ENCODE measurements at regions not wholly inside any gene's neighbourhood (a gene's known extent, or its start where the extent isn't known, plus 50 kb on each side); places are given as distances from the start of the nearest gene placed in this dataset.

DNA sequence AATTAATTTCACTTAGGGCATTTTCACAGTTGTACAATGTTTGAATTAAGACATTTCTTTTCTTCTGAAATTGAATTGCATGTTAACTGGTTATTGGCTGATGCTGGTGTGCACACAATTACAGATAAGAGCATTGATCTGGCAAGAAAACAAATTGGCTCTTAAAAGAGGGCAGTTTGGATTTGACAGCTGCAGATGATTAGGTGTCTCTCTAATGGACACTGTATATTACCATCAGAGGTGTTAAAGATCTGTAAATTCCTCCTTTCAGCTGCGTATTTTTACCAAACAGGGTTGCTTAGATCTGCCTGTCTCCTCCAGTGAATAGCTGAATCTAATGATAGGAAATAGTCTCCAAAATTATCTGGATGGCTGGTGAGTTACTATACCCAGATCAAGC lies 198.5 kb downstream of the BLID start:
- TF ChIP-seq, protein P1, sequence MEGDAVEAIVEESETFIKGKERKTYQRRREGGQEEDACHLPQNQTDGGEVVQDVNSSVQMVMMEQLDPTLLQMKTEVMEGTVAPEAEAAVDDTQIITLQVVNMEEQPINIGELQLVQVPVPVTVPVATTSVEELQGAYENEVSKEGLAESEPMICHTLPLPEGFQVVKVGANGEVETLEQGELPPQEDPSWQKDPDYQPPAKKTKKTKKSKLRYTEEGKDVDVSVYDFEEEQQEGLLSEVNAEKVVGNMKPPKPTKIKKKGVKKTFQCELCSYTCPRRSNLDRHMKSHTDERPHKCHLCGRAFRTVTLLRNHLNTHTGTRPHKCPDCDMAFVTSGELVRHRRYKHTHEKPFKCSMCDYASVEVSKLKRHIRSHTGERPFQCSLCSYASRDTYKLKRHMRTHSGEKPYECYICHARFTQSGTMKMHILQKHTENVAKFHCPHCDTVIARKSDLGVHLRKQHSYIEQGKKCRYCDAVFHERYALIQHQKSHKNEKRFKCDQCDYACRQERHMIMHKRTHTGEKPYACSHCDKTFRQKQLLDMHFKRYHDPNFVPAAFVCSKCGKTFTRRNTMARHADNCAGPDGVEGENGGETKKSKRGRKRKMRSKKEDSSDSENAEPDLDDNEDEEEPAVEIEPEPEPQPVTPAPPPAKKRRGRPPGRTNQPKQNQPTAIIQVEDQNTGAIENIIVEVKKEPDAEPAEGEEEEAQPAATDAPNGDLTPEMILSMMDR (IDR thresholded peaks at IDR 0.05; ENCODE audit: low read length) = no peak
- TF ChIP-seq EZH2phosphoT487 (IDR thresholded peaks at IDR 0.05; ENCODE audit: low read length) = no peak
